GM20431 (cell line): ENCODE measurements at regions not wholly inside any gene's neighbourhood (a gene's known extent, or its start where the extent isn't known, plus 50 kb on each side); places are given as distances from the start of the nearest gene placed in this dataset.
"Not testable (repeated sequence)": the region's sequence is repeated elsewhere in the genome, so short reads cannot be mapped to it uniquely, and the experiment has no call there.

Experiments
- in situ Hi-C: fragments of 300-500 bp; cut with MseI, MboI; formaldehyde crosslinking; loops from one replicate; pipeline ENCODE4 v1.15.0; 2020; ENCODE audit warnings: low sequenced_read_pairs; ENCODE audit not compliant: unreplicated experiment

- in situ Hi-C loops = no loop called here
These were observed 373.5 kb downstream of the DTWD2 start for GRCh38 chr5:118614731-118615456.

- in situ Hi-C loops = no loop called here
These were observed 376.9 kb downstream of the DTWD2 start for GRCh38 chr5:118611332-118611945.

DNA sequence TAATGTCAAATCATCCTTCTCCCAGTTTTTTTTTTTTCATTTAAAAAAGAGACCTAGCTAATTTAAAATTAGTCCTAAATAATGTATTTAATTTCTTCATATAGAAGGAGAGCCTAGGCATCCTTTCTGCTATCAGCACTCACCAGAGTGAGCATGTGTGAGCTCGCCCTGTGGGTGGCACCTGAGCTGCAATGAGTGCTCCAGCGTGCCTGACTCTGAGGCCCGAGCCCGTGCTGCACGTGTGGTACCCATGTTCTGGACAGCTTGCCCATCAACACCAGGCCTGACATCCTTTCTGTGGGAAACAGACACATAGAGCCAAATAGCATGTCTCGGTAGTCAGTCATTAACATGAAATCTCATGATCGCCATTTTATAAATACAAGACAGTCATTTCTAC lies 381.4 kb downstream of the DTWD2 start:
- in situ Hi-C loops = no loop called here

DNA sequence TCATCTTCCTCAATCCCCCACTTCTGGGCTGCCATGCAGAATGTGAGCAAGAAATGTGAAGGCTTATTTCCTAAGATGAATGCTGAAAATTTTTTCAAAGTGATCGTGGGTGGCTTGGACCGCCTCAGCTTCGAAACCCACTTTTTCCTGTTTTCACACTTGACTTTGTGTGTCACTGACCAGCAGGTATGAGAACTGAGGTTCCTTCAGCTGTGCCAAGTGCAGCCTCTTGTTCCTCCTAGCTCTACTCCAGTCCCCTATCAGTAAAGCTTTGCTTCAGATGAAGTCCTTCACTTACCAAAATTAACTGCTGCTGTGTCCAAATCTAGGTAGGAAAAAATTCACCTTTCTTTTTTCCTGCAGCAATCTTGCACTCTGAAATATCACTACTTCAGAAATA lies 382.6 kb downstream of the DTWD2 start:
- in situ Hi-C loops = no loop called here

DNA sequence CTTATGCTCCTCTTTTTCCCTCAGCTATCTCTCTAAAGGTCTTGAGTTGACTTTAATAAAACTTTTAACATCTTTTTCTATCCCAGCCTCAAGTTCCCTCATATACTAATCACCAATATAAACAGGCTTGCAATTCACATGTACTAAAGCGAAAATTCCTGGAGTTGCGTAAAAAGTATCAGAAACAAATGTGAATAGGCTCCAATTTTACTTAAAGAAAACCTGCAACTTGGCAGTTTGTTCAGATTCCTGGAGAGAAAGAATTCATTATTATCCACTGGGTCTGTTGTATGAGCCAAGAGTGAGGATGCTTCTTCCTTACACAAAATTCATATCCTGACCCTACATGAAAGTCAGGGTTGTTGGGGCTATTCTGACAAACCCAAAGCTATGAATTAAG lies 384.2 kb downstream of the DTWD2 start:
- in situ Hi-C loops = no loop called here

GRCh38 chr5:118603278-118603677 lies 385.1 kb downstream of the DTWD2 start:
- in situ Hi-C loops = no loop called here

DNA sequence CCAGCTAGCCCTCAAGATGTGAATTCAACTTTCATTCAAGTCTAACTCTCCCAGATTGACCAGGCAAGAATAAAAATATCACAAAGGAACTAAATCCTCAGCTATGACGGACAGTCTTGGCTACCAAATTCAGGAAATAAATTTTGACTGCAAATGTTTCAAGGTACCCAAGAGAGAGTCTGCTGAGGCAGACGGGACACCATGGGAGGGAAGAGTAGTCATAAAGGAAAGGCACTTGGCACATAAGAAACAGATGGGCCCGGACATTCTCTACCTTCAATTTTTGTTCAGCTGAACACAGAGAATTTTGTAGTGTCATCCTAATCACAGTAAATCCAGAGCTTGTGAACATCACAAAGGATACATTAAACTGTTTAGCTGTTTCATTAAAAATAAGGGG lies 390.0 kb downstream of the DTWD2 start:
- in situ Hi-C loops = no loop called here

GRCh38 chr5:118597543-118597942 lies 390.8 kb downstream of the DTWD2 start:
- in situ Hi-C loops = no loop called here

DNA sequence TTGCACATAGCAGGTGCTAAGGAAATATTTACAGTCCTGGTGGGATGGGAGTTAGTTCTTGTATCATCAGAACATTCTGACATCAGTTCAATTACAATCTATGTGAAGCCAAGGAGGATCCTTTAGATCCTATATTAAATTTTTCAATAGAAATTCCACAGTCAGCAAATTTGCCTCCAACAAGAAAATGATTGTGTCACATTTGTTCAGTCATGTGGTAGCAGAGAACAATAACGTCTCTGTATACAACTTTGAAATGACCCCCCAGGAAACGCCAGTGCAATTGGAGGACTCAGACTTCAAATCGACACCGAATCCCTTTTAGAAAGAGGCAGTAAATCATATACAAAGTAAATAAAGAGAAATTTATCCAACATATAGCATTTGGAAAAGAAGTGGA lies 392.1 kb downstream of the DTWD2 start:
- in situ Hi-C loops = no loop called here

DNA sequence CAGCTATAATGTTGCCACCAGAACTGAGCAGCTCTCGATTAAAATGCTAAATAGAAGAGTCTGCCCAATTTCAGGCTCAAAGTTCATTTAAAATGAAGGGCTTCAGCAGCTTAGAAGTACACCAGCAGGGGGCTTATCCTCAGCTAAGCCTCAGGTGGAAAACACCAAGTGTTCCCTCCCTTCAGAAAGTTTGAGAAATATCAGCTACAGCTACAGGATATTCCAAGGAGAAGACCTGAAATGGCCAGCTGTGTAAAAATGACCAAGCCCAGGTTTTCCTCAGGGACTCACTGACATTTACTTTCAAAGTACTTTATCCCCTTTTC lies 395.4 kb downstream of the DTWD2 start:
- in situ Hi-C loops = no loop called here

- in situ Hi-C loops = no loop called here
These were observed 395.9 kb downstream of the DTWD2 start for GRCh38 chr5:118592229-118593002.

DNA sequence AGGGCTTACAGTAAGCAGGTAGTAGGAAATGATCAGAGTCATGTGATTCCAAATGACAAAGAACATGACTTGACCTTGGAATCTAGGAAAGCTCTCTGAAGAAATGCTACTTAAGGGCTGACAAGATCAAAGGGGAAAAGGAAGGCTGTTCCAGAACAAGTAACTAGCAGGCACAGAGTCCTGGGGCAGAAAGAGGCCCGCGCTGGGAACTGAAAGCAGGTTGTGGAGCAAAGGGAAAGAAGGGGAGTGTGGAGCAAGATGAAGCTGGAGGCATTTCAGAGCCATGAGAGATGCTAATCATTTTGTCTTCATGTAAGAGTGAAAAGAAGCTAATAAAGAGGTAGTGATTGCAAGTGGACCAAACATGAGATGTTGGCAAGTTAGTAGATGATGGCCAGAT lies 397.5 kb downstream of the DTWD2 start:
- in situ Hi-C loops = no loop called here

DNA sequence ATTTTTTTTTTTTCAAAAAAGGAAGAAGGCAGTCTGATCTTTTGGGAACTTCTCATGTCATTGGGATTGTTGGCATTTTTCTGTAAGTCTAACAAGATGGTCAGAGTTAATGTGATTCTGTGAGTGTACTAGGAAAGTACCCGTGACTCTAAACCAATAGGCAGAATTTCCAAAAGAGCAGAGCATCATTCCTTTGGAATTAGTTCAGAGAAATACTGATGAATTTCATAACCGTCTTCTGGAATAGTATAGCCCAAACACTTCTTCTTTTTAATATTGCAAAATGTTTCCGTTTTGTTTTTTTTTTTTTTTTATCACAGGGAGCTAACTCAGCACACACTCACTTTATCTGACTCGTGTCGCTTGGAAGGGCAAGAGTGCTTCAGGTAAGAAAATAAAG lies 407.4 kb downstream of the DTWD2 start:
- in situ Hi-C loops = no loop called here

DNA sequence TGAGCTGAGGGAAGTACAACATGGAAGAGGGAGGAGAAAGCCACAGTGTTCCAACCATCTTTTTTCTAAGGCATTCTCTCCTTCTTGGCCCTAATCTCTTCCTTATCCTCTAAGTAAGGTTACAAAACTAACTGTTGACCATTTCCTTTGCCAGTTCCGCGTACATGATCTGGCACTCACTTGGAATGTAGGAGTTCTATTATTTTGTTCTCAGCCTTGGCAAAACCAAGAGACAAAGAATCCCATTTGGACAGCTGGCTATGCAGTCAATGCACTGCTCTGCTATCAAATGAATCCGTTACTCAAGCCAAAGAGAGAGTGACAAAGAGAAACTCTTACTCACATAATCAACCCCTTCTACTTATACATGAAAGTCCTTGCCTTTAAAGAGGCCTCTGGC lies 410.3 kb downstream of the DTWD2 start:
- in situ Hi-C loops = no loop called here

DNA sequence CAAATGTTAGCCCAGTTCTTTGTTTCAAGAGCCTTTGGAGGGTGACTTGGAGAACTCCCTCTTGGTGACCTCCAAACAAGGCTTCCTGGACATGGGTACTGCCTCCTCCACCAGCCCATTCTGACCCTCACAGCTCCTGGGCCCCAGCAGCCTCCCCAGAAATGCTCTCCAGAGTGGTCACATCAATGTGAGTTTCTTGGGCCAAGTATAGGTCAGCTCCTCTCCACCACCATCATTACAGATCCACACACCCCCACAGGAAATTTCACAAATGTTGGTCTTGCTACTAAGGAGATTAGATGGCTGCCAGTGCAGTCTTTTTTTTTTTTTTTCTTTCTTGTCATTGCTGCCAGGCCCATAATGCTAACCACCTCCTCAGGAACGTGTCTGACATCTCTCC lies 410.7 kb downstream of the DTWD2 start:
- in situ Hi-C loops = no loop called here

DNA sequence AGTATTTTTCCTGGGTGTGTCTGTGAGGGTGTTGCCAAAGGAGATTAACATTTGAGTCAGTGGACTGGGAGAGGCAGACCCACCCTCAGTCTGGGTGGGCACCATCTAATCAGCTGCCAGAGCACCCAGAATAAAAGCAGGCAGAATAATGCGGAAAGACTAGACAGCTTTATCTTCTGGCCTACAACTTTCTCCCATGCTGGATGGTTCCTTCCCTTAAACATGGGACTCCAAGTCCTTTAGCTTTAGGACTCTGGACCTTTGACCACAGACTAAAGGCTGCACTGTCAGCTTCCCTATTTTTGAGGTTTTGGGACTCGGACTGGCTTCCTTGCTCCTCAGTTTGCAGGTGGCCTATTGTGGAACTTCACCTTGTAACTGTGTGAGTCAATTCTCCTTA lies 418.1 kb downstream of the DTWD2 start:
- in situ Hi-C loops = not testable (repeated sequence)

DNA sequence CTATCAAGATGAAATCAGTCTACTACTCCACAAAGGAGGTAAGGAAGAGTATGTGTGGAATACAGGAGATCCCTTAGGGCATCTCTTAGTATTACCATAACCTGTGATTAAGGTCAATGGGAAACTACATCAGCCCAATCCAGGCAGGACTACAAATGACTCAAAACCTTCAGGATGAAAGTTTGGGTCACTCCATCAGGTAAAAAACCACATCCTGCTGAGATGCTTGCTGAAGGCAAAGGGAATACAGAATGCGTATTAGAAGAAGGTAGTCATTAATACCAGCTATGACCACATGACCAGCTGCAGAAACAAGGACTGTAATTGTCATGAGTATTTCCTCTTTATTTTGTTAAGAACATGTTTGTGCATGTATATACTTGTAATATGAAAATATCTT lies 418.8 kb downstream of the DTWD2 start:
- in situ Hi-C loops = not testable (repeated sequence)

- in situ Hi-C loops = no loop called here
These were observed 422.9 kb downstream of the DTWD2 start for GRCh38 chr5:118565335-118565971.

DNA sequence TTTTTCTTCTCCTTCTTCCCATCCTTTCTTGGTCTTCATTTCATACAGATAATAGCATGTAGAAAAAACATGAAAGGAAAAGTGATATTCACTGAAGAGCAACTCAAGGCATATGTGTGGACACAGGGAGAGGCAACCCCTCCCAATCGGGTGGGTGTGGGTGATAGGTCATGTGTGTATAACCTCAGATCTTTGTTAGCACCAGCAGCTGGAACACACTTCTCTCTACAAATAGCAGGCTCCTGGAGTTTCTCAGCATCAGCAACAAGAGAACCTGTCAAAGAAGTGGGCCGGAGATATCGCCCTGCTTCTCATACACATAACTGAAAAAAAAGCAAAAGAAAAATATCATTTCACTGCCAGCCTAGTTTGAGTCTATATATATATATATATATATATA lies 426.4 kb downstream of the DTWD2 start:
- in situ Hi-C loops = no loop called here

- in situ Hi-C loops = no loop called here
These were observed 427.1 kb downstream of the DTWD2 start for GRCh38 chr5:118561235-118561634.

DNA sequence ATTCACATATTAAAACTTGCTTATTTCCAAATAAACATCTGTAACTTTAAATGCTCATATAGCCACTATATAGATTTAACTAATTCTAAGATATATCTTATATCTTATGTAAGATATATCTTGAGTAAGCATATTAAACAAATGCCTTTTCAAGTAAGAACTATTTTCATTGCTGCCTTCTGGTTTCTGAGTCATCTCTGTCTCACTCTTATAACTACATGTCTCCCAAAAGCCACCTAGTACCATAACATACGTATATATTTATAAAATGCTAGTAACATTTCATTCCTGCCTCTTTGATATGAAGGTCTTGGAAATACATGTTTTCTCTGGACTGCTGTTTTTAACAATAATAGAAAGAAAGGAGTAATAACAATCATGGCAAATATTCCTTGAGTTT lies 429.5 kb downstream of the DTWD2 start:
- in situ Hi-C loops = no loop called here
